GM18870 (cell line): ENCODE measurements at regions not wholly inside any gene's neighbourhood (a gene's known extent, or its start where the extent isn't known, plus 50 kb on each side); places are given as distances from the start of the nearest gene placed in this dataset.

Experiments
- ATAC-seq: cut with Tn5 transposase; IDR thresholded peaks from one replicate; pipeline ENCODE4 v1.9.1; 2021; ENCODE audit warnings: moderate library complexity; ENCODE audit not compliant: unreplicated experiment

DNA sequence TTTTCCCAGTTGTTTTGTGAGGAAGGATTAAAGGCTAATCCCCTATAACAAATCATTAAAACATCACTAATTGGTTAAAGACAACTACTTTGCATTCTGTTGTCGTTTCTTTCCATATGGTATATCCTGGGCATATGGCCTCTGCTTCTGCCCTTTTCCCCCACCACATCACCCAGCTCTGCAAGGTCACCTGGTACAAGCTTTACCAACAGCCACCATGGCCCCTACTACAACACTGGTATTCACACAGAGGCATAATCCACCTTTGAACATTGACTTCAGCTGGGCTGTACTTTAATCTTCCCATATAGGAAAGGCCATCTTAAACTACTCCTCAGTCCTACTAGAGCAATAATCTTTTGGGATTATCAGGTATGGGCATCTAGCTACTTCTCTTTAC, 866.1 kb downstream of the TLE4 start:
- no peak for ATAC-seq

GRCh38 chr9:80437091-80437640, 865.4 kb downstream of the TLE4 start:
- no peak for ATAC-seq

DNA sequence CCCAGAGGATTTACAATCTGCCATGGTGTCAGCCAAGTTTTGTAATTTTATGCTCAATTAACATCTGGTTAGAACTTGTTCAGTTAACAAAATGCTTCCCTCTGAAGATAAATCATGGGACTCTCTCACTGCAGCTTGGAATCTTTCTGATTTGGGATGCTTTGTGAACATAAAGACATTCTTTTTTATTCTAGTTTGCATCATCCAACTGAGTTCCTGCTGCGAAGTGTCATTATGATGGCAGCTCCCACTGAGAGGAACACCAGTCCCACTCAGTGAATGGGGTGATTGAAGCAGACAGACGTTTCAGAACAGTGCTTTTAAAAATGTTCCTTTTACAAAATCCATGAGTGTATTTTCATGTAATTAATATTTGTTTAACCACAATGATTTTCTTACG, 863.8 kb downstream of the TLE4 start:
- no peak for ATAC-seq

- ATAC-seq = no peak
Measured at GRCh38 chr9:80426992-80427391, 855.2 kb downstream of the TLE4 start.

DNA sequence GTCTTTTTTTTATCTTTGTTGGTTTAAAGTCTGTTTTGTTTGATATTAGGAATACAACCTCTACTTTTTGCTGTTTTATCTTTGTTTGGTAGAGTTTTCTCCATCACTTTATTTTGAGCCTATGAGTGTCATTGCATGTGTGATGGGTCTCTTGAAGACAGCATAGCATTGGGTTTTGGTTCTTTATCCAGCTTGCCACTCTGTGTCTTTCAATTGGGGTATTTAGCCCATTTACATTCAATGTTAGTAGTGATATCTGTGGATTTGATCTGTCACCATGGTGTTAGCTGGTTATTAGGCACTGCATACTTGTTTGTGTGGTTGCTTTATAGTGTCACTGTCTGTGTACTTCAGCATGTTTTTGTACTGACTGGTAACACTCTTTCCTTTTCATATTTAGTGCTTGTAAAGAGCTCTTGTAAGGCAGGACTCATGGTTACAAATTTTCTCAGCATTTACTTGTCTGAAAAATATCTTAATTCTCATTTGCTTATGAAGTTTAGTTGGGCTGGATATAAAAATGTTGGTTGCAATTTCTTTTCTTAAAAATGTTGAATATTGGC, 845.5 kb downstream of the TLE4 start:
- ATAC-seq = no peak

GRCh38 chr9:80410106-80410505, 838.3 kb downstream of the TLE4 start:
- no peak for ATAC-seq

DNA sequence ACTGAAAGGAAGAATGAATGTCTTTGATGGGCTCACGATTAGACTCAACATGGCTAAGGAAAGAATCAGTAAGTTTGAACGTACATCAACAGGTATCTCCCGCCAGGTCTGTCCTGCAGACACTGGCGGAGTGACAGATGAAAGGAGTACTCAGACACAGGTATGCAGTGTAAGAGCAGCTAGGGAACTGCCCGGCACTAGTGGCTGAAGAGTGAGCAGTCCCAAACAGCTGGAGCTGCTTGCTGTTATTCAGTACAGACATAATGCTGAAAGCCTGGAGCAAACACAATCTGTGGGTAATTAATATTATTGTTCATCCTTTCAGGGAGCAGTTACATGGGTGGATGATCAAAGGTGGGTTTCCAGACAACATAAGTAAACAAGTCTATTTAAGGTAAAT, 835.5 kb downstream of the TLE4 start:
- no peak for ATAC-seq

GRCh38 chr9:80401243-80401642, 829.5 kb downstream of the TLE4 start:
- no peak for ATAC-seq

DNA sequence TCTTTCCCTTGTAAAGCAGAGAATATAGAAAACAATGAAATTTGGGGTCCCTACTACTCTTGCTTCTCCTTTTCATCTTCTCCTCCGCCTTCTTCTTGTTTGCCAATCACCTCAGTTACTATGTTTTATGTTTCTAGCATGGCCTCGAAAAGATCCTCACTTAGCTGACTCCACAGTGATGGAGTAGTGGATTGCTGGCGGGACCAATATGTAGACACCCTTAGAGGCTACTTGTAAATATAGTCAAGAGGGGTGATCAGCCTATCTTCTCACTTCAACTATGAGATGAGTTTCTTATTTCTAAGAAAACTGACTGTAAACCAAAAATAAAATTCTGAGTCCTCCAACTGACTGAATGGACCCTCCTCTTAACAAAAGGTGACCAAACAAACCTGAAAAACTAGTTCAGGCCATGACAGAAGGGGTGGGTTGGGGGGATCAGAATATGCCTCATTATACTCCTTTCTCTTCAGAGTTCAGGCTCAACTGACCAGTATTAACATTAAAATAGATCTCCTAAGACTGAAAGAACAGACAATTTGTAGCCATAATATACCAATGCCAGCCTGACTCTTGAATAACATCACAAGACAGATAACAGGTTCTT, 829.0 kb downstream of the TLE4 start:
- no peak for ATAC-seq

DNA sequence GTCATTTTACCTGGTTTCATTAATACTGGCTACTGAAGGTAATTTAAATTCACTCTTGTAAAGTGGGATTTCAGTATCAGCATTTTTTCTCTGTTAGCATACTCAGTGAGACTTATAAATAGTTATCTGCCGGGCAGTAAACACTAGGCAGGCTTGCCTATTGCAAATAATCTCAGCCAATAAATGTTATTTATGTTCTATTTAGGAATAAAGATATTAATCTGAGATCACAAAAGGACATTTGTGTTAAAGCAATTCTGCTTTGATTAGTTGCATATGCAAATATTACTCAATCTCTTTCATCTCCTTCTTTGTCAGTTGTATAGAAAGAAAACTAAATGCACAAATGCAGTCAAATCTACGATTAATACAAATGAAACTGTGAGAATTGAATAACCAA, 827.8 kb downstream of the TLE4 start:
- ATAC-seq = no peak

GRCh38 chr9:80387828-80388227, 816.1 kb downstream of the TLE4 start:
- ATAC-seq = no peak

DNA sequence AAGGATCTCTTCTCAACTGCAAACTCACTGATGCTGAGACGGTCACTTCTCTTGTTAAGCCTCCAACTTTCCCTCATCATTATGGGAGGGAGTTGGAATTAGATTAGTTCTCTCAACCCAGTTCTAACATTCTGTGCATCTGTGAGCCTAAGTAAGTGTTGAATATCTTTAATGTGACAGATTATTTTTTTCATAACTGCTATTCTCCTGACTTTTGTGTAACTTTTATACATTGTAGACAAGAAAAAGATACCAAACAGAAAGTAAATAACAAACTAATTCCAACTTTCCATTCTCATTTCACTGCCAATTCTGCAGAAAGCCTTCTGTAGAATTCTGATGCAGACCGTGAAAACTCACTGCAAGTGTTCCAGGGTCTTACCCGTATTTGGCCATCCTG, 813.5 kb downstream of the TLE4 start:
- ATAC-seq = no peak

DNA sequence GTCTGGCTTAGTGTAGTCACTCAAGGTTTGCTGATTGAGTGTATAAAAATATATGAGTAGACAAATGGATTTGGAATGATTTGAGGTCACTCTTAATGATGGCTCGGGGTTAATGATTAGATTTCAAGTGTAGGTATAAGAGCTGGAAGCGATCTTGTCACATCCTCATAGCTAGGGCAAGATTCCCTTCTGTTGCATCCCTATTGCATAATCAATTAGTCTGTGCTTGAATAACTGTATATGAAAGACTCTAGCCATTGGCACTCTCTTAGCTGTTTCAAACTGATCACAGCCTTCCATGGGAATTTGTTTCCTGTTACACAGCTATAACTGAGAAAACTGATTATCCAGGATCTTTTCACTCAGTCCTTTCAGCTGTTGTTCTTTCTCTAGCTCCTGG, 811.6 kb downstream of the TLE4 start:
- ATAC-seq = no peak

DNA sequence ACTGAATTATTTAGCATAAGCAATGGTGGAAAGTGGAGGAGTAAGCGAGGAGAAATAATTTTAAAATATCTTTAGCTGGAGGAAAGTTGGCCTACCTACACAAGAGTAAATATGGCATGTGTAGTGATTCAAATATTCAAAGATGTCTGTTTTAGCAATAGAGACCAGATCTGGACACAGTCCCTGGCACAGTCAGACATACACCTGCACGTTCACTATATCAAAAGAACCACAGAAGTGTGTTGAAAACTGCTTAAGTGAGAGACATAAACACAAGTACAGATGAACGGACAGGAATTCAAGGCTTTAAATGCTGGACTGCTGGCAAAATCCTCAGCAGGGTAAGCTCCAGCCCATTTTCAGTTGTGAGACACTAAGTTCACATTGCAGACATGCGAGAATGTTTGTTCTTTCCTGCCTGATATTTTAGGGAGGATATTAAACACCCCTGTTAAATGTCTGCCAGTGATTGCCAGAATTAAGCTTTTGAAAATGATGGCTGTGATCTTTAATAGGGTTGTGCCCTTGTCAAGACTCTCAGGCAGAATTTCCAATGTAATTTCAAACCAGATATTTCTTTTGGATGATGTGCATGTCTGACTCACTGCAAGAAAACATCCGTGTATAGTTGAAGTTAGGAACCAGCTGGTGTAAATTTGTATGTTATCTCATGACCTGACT, 810.6 kb downstream of the TLE4 start:
- no peak for ATAC-seq

DNA sequence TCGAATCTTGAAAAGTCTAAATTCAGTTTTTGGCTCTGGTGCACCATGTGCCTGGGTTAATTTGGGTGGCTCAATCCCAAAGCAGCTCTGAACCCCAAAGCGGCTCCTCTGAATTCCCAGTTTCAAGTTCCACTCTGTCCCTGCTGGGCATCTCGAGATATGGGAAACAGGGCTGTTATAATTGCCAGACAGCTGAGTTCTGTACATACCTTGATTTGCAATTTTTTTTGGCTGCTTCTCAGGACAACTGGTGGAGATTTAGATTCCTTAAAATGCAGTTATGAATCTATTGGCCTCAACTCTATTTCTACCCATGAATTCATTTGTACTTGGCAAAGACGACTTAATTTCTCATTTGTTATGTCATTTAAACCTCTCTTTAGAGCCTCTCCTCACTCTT, 808.5 kb downstream of the TLE4 start:
- ATAC-seq = no peak

DNA sequence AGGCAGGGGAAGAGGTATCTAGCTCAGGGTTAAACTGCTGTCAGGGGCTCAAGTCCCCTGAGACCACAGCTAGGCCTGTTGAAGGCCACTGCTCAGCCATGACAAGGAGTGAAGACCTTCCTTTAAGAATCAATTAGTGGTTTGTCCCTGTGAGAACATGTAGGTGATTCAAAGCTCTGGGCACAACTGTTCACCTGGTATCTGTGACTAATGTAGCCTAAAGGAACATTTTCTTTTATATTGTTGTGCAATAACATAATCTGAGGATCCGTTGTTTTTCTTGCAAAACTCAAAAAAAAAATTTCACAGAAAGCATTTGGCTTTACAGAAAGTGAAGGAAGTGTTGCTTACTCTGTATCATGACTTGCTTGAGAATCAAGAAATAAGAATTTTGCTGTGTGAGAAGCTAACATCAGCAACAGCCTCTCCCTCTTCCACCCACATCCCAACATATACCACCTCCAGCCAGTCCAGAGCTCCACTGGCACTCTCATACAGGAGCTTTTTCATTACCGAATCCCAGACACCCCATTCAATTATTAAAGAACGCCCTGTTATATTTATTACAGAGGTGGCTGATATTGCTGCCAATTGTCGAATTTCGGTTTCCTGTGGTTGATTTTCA, 807.0 kb downstream of the TLE4 start:
- ATAC-seq = no peak

DNA sequence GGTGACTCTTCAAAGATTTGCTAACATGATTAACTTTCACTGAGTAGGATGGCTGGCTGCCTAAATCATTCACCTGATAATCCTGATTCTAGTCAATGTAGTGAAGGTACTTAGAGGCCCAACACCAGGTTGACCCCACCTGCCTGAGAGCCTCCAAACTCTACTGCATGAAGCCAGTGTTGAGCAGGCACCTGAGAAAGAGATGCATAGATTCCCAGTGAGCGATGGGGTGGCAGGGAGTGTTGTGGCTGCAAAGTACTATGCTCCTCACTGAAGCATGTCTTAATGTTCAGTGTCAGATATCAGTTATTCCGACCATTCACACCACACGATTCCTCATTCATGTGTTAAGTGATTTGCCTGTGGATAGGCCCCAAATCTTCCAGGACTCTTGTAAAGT, 804.4 kb downstream of the TLE4 start:
- ATAC-seq = no peak

DNA sequence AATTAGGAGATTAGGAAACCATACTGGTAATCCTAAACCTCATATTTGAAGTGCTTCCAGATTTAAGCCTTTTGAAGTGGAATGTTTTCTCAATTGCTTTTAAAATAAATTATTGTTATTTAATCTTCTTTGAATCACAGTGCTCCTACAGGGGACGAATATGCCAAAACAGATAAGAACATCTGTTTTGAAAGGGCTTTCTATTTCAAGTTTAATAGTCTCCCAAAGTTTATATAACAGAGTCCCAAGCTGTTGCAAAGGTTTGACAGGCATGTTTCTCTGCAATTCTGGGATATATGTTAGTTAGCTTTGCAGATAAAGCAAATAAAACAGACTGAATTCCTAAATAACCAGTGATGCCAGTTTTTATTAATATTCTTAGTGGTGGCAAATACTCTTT, 803.7 kb downstream of the TLE4 start:
- ATAC-seq = no peak

DNA sequence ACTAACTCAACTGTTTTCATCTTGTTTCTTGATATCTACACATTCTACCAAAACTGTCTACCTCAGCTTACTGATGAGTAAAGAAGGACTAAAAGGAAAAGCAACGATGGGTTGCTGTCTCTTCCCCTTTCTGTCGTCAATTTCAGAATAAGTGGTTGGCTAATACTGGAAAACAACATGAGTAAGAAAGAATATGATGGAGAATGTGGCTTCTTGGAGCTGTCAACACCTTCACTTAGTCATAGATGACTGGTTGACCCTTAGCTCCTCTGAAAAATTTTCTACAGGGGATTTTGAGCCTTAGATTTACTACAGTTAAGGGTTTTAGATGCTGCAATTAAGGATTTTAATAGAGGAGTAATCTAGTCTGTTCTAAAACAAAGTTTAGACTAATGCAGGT, 797.9 kb downstream of the TLE4 start:
- ATAC-seq = no peak

DNA sequence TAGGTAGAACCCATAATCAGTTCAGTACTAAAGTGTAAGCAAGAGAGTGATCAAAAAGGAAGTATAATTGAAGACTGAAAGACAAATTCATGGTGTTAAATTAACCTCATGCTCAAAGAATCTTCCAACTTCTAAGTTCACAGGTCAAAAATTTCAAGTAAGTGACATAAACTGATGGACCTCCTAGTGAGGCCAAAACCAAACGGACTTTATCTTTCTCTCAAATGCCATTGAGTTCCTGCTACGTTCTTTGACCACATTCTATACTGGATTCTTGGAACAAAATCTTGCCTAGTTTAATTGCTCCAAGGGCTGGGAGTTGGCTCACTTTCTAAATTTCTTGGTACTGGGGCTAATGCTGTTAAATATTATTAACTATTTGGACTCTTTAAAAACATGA, 794.9 kb downstream of the TLE4 start:
- no peak for ATAC-seq

GRCh38 chr9:80359941-80360881, 788.4 kb downstream of the TLE4 start:
- ATAC-seq = no peak
